Muscle layer of colon (tissue), 2 donors: ENCODE measurements at regions not wholly inside any gene's neighbourhood (a gene's known extent, or its start where the extent isn't known, plus 50 kb on each side); places are given as distances from the start of the nearest gene placed in this dataset.

Experiments
- H3K27ac ChIP-seq: one replicate; pipeline ENCODE4 v1.7.0; 2013; ENCODE audit warnings: low read depth, mild to moderate bottlenecking, low read length, moderate library complexity
- H3K27me3 ChIP-seq, 2 donors: one replicate each; pipeline ENCODE4 v1.7.0; 2013; ENCODE audit warnings: low read length in 2 of 2, mild to moderate bottlenecking in 2 of 2; ENCODE audit not compliant: insufficient read depth in 2 of 2, control insufficient read depth in 1 of 2
- H3K36me3 ChIP-seq: one replicate; pipeline ENCODE4 v1.7.0; 2013; ENCODE audit warnings: mild to moderate bottlenecking, low read length; ENCODE audit not compliant: insufficient read depth
- H3K4me1 ChIP-seq: one replicate; pipeline ENCODE4 v1.7.0; 2013; ENCODE audit warnings: mild to moderate bottlenecking, low read length; ENCODE audit not compliant: insufficient read depth
- H3K4me3 ChIP-seq, 2 donors: one replicate each; pipeline ENCODE4 v1.7.0; 2013; ENCODE audit warnings: low read length in 2 of 2, low read depth in 1 of 2, mild to moderate bottlenecking in 1 of 2, moderate library complexity in 1 of 2
- H3K9ac ChIP-seq: one replicate; pipeline ENCODE4 v1.7.0; 2013; ENCODE audit warnings: low read length
- H3K9me3 ChIP-seq: one replicate; pipeline ENCODE4 v1.7.0; 2013; ENCODE audit warnings: mild to moderate bottlenecking, low read length
- donor health status: abdominal sarcoma.
- donor health status: Adenocarcinoma of cecum.

DNA sequence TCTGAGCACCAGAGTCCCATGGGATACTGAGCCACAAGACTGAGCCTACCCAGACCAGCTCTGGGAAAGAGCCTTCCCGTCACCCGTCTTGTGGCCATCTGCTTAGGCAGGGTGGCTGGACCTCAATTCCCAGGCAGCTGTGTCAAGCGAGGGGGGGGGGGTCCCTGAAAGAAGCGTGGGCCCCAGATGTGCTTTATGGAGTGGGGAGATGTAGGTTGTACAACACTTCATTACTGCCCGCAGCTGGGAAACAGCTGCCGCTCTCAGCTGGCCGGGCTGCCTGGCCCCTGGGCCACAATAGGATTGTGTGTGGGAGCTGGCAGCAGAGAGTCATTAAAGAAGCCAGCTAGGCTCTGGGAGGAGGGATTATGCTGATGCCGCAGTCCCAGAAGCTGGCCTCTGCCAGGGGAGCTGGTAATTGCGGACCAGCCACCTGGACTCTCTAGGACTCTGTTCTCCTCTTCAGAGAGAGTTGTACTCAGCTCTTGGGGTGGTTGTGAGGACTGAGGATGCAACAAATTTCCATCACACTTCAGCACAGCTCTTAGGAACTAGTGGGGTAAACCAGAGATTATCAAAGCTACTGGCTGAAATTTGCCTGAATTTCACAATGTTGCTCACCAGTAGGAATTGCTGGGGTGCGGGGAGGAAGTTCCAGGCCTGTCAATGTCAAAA is 145.4 kb downstream of the GADD45G start:
- H3K4me1 ChIP-seq, result peaks cover 6% of the 10 kb centered on the region
- H3K36me3 ChIP-seq, result no peaks in the 10 kb centered on the region
- H3K27ac ChIP-seq, result no peak overlapping the region
- H3K27me3 ChIP-seq, result no peaks in the 10 kb centered on the region
- H3K4me3 ChIP-seq, result no peak overlapping the region
- no peaks in the 10 kb centered on the region for H3K9me3 ChIP-seq
- no peak overlapping the region for H3K9ac ChIP-seq

DNA sequence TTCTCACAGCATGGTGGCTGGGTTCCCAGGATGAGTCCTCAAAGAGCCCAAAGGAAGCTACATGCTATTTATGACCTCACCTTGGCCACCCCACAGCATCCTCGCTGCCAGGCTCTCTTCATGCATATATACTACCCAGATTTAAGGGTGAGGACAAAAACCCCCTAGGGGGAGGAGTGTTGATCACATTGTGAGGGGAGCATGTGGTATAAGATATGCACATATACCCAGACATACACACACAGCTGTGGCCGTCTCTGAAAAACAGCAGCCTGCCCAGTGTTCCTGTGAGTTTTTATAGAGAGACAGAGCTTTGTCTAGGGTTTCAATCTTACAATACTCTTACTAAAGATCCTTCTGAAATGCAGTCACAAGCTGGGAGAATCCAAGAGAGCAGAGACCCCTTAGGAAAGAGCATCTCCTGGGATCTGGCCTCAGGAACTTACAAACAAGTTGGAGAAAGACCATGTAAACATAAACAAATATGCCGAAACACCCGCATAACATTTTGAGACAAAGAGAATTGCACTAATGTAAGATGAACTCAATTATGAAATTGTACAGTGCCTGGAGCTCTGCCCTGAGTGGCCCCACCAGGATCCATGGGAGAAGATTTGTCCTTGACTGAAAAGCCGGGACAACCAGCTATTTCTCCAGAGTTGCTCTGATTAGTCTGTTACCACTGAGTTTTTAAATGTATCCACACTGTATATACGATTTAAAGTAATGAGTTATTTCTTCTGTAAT is 146.4 kb downstream of the GADD45G start:
- no peaks in the 10 kb centered on the region for H3K36me3 ChIP-seq
- H3K4me3 ChIP-seq, result no peak overlapping the region
- no peaks in the 10 kb centered on the region for H3K27me3 ChIP-seq
- no peak overlapping the region for H3K27ac ChIP-seq
- no peaks in the 10 kb centered on the region for H3K9me3 ChIP-seq
- peaks cover 6% of the 10 kb centered on the region for H3K4me1 ChIP-seq
- no peak overlapping the region for H3K9ac ChIP-seq

DNA sequence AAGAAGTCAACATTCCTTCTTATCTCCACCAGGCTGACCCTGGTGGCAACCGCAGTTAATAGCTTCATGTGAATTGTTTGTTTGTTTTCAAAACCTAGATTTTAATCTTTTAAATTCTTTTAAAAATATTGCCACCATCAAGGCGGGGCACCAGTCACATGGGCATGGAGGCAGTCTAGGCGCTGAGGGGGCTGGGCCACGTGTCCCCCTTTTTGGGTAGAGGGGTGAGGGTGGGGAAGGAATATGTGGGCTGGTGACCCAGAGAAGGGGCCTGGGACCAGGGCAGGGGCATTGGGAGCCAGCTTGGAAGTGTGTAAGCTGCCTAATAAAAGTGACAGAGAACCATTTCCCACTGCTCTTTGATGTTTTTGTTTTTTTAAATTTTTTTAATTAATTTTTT is 147.3 kb downstream of the GADD45G start:
- Histone ChIP-seq H3K9me3 (no peaks in the 10 kb centered on the region), H3K4me1 (peaks cover under 1% of the 10 kb centered on the region), H3K4me3 (no peak overlapping the region), H3K27me3 (no peaks in the 10 kb centered on the region), H3K9ac (no peak overlapping the region), H3K27ac (no peak overlapping the region), H3K36me3 (no peaks in the 10 kb centered on the region)

DNA sequence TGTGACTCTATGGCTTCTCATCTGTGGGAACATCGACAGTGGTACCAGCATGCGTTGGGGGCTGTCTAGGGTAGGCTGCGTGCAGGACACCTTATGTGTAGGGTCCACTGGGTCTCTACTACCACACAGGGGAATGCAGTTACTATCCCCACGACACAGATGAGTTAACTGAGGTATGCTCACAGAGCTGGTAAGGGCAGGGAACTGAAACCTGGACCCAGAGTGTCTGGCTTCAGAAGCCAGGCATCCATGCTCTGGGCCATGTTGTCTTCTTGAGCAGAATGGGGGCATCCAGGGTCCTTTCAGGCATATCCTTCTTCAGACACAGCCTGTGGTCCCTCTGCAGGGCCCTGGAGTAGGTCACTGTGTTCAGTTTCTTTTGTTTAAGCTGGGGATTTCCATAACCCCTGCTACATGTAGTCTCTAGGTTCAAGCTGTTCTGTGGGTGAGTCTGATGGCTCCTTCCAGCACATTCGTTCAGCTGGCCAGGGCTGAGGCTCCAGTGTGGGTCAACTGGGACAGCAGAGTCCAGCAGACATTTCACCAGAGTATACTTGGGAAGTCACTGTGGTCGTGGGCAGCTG is 148.8 kb downstream of the GADD45G start:
- Histone ChIP-seq H3K4me1 (no peaks in the 10 kb centered on the region), H3K27me3 (no peaks in the 10 kb centered on the region), H3K4me3 (no peak overlapping the region), H3K27ac (no peak overlapping the region), H3K36me3 (no peaks in the 10 kb centered on the region), H3K9ac (no peak overlapping the region), H3K9me3 (no peaks in the 10 kb centered on the region)

DNA sequence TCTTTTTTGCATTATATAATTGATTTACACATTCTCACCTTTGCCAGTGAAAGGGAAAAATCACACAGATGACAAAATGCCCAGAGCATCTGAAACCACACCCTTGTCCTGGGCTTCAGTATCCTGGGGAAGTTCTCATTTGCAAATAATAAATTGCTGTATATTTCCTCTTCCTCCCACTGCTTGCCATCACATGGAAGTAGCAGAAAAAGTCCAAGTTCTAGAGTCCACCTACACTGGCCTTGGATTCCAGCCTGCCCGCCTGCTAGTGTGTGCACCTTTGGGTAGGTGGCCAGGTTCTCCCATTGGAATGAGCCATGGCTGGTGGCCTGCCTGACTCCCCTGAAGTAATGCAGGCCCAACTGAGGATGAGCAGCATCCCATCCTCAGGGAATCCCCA is 149.4 kb downstream of the GADD45G start:
- no peaks in the 10 kb centered on the region for H3K36me3 ChIP-seq

DNA sequence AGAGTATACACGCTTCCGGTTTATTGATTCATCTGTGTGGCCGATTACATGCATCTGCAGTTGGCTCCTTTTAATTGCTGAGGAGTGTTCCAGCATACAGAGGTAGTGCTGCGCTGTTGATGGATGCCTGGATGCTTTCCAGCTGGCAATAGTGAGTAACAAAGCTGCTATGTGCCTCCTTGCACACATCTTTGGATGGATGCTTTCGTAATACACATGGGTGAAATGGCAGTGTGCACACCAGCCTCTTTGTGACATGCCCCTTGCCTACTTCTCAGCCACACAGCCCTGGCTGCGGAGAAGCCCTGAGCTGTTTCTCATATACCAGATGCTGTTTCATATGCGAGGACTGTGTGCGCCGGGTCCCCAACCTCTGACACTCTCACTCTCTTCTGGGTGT is 151.0 kb downstream of the GADD45G start:
- H3K27me3 ChIP-seq, result no peaks in the 10 kb centered on the region
- H3K9ac ChIP-seq, result no peak overlapping the region
- H3K4me3 ChIP-seq, result no peak overlapping the region
- no peak overlapping the region for H3K27ac ChIP-seq
- H3K36me3 ChIP-seq, result no peaks in the 10 kb centered on the region
- no peaks in the 10 kb centered on the region for H3K9me3 ChIP-seq
- no peaks in the 10 kb centered on the region for H3K4me1 ChIP-seq

More for the DNA sequence above, 149.4 kb downstream of the GADD45G start:
- H3K4me3 ChIP-seq, result no peak overlapping the region
- no peaks in the 10 kb centered on the region for H3K4me1 ChIP-seq
- H3K27ac ChIP-seq, result no peak overlapping the region
- no peak overlapping the region for H3K9ac ChIP-seq
- H3K9me3 ChIP-seq, result no peaks in the 10 kb centered on the region
- H3K27me3 ChIP-seq, result no peaks in the 10 kb centered on the region

DNA sequence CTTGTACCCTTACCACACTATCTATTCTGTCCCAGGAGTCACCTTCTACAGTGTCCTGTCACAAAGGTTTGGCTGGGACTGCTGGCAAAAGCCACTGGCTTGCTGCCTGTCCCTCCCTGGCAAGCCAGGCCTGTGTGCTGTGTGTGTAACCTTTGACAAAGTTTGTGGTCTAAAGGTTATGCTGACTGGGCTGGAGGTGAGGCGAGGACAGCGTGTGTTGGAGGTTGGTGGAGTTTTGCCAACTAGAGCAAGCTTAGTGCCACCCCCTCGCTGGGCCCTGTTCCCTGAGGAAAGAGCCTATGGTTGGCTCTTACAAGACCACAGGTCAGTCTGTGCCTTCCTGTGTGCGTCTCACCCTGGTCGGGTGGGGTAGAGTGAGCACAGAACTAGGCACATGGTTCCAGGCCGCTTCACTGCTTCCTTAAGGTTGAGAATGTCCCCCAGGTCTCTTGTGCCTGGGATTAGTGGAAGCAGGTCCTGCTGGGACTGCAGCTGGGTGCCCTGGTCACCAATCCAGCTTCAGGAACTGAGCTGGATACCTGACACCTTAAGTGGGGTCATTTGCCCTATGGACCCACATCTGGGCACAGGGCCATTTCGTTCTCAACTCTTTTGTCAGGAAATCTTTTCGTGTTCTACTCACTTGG is 152.2 kb downstream of the GADD45G start:
- Histone ChIP-seq H3K9ac (no peak overlapping the region), H3K27me3 (no peaks in the 10 kb centered on the region), H3K4me1 (no peaks in the 10 kb centered on the region), H3K4me3 (no peak overlapping the region), H3K9me3 (no peaks in the 10 kb centered on the region), H3K27ac (no peak overlapping the region), H3K36me3 (no peaks in the 10 kb centered on the region)

DNA sequence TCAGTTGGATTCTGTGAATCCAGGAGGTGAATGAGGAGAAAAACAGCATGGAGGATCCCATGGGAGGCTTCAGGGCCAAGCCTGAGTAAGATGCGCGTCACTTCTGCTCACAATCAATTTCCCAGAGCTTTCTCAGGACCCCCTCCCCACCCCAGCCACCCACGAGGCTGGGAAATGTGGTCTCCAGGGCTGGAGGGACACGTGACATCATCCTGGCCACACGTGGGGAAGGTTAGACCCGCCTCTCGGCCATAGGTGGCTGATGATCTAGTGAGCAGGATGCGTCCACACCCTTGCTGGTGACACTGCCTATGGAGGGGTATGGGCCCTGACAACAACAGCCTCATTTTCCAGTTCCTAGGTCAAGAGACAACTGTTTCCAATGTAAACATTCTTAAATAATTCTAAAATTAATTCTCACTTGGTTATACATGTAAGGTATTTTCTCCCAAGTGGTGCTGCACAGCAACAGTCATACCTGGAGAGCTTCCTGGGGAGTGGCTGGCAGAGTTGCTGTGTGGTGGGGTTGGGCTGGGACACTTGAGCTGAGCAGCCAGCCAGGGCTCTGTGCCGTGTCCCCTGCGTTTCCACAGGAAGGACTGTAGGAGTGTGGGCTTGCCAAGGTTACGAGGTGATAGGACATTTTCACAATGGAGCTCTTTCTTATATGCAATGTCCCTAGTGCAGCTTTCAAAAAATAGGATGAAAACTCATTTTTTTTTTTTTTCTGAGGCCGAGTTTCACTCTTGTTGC is 153.1 kb downstream of the GADD45G start:
- Histone ChIP-seq H3K36me3 (no peaks in the 10 kb centered on the region), H3K4me1 (no peaks in the 10 kb centered on the region), H3K4me3 (no peak overlapping the region), H3K9ac (no peak overlapping the region), H3K27ac (no peak overlapping the region), H3K27me3 (no peaks in the 10 kb centered on the region), H3K9me3 (no peaks in the 10 kb centered on the region)

DNA sequence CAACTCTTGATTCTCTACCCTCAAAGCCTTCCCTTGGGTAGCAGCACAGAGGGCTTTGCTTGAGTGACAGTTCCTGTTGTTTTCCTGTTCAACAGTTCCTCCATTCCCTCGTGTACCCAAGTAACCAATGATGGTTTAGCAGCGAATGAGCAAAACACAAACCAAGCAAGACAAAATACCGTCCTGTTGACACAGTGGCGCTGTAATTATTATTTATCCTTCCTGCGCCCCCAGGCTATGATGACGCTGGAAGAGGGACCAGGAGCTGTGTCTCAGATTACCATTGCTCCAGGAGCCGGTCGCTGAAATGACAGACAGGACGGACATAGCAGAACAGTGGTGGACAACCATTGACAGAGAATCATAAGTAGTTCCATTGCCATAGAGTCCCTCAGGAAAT is 154.8 kb downstream of the GADD45G start:
- Histone ChIP-seq H3K36me3 (no peaks in the 10 kb centered on the region), H3K4me3 (no peak overlapping the region), H3K4me1 (no peaks in the 10 kb centered on the region), H3K9ac (no peak overlapping the region), H3K27me3 (no peaks in the 10 kb centered on the region), H3K27ac (no peak overlapping the region), H3K9me3 (no peaks in the 10 kb centered on the region)

DNA sequence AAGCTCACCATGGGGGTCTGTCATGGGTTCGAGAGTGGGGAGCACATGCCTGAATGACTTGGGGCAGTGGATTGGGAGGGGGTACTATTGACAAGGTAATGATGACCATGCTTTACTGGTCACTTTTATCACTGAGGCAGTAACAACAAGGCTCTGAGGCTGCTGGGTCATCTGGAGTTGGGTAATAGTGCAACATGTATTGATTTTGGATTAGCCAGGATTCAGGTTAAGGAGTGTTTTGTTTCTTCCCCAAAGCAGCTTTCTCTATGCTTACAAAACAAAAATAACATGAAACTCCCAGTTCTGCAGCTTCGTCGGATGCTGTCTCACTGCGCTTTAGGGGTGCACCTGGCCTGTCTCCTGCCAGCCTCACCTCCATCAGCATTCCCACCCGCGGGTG is 155.3 kb downstream of the GADD45G start:
- Histone ChIP-seq H3K27ac (no peak overlapping the region), H3K27me3 (no peaks in the 10 kb centered on the region), H3K4me3 (no peak overlapping the region), H3K4me1 (no peaks in the 10 kb centered on the region), H3K36me3 (no peaks in the 10 kb centered on the region), H3K9ac (no peak overlapping the region), H3K9me3 (no peaks in the 10 kb centered on the region)

DNA sequence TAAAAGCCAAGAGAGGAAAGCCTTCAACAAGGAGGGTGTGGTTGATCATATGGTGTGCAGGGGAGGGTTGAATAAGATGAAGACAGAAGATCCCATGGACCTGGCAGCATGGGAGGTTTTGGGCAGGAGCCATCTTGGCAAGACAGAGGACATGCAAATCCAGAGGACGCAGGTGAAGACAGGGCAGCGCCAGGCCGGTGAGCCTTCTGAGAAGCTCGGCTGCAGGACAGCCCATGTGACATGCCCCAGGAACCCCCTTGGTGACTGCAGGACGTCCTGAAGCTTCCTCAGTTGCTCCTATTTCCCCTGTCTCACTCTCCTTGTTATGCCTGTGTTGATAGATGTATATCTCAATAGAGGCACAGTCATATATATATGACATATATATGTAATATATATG is 159.4 kb downstream of the GADD45G start:
- no peak overlapping the region for H3K27ac ChIP-seq
- H3K4me3 ChIP-seq, result no peak overlapping the region
- H3K4me1 ChIP-seq, result no peaks in the 10 kb centered on the region
- no peaks in the 10 kb centered on the region for H3K9me3 ChIP-seq
- H3K9ac ChIP-seq, result no peak overlapping the region
- no peaks in the 10 kb centered on the region for H3K36me3 ChIP-seq
- H3K27me3 ChIP-seq, result no peaks in the 10 kb centered on the region
